ENCODE measurements at regions not wholly inside any gene's neighbourhood (a gene's known extent, or its start where the extent isn't known, plus 50 kb on each side); places are given as distances from the start of the nearest gene placed in this dataset.
"Not testable (repeated sequence)": the region's sequence is repeated elsewhere in the genome, so short reads cannot be mapped to it uniquely, and the experiment has no call there.

DNA sequence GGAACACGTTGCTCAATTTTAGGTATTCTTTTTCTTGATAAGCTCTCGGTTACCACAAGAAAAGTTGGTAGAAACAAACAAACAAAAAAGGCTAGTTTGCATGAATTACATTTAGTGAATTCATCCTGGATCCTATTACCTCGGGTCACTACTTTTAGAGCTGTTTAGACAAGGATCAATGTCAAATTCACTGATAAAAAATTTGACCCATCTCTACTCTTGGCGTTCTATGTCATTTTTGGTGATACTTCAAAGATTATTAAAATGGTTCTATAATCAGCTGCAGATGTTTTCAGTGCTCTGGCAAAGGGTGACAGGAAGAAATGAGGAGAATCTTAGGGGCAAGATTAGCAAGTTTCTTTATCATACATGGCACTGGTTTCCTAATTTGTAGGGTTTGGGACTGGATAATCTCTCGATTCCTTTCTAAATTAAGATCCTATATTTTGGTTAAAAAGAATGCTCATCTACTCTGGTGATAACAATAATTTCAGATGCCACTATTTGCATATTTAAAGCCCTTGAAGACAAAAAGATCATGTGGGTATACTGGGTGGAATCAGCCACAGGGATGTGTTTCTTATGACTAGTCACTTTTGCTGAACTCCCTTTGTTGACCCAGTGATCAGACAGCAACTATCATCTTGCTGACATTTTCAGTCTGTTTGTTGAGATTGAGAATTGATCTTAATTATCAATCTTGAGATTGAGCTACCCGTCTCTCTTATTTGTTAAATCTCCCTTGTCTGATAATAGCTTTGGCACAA lies 442.9 kb downstream of the AASDHPPT start:
- no peak for DNase-seq

DNA sequence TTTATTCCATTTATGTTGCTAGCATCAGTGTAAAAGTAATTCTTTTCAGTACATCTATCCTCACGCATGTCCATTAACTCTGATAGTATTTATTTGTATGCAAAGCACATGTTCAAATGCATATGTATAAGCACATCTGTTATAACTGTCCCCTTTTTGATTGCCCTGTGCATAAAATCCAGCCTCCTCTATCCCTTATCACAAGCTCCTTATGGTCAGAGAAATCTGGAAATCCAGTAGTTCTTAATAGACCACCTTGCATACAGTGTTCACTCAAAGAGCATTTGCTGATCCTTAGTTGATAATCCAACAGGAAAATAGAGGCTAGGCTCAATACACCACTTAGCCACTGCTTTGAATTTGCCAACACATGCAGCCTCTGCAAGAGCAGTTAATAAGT lies 443.5 kb downstream of the AASDHPPT start:
- DNase-seq: no peak

DNA sequence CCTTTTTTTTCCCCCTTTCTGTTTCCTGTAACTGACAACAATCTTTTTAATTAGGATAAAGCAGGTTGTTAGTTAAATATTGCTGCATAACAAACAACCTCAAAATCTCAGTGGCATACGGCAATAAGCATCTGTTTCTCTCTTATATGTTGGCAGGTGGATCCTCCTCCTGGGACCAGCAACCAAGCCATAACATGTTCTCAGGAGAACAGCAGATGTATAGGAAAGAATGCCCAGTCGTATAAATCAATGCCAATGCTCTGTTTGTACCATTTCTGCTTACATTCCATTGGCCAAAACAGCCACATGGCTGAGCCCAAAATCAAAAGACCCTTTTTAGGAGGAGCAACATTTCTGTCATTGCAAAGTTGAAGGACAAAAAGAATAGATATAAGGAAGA lies 445.7 kb downstream of the AASDHPPT start:
- no peak for DNase-seq

DNA sequence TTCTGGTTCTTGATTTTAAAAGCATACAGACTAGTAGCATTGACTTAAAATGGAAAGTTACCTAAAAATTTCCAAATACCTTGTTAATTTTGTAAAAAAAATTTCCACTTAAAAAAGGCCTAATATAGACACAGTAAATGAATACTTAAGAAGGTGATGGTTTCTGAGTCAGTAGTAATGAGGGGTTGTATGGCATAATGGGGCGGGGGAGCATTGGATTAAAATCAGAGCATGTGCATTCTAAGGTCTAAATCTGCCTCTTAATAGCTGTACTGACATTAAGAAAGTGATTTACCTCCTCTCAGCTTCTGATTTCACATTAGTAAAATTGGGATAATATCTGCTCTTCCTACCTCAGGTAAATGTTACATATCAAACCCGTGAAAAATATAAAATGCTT lies 446.5 kb downstream of the AASDHPPT start:
- DNase-seq: no peak

DNA sequence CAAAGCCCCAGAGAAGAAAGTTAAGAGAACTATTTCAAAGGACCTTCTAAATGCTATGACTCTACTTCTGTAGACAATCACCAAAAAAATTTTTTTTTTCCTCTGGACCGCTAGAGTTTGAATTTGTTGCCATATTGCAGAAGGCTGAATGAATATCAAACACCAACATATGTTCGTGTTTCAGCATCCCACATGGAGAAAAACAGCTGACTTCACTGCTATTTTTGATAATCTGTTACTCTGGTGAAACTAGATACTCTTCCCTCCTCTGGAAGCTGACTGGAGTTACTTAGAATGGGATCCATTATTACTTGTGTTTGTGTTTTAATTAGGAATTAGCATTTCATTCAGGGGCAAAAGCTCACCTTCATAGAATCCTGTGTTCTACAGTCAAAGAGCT lies 447.0 kb downstream of the AASDHPPT start:
- no peak for DNase-seq

DNA sequence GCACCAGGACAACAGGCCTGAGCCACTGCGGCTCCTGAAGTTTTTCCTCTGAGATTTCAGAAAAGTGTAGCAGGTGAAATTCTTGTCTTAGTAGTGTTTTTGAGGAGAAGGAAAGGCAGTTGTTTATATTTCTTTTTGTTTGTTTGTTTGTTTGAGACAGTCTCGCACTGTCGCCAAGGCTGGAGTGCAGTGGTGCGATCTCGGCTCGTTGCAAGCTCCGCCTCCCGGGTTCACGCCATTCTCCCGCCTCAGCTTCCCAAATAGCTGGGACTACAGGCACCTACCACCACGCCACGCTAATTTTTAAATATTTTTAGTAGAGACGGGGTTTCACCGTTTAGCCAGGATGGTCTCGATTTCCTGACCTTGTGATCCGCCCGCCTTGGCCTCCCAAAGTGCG lies 454.2 kb downstream of the AASDHPPT start:
- not testable (repeated sequence) for DNase-seq

DNA sequence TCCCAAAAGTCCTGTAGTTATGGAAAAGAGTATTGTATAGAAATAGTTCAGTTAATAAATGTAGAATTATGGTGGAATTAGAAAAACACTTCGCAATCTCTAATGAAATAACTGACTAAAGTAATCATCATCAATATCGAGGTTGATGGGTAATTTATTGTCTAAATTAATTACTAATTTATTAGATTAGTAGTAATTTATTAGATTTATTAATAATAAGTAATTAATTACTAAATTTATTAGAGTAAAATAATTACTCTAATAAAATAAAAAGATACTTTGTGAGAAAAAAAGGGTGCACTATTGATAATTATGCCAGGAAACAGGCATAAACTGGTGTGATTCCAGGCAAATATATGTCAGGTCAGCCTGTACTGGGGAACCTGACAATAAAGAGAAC lies 455.6 kb downstream of the AASDHPPT start:
- no peak for DNase-seq

DNA sequence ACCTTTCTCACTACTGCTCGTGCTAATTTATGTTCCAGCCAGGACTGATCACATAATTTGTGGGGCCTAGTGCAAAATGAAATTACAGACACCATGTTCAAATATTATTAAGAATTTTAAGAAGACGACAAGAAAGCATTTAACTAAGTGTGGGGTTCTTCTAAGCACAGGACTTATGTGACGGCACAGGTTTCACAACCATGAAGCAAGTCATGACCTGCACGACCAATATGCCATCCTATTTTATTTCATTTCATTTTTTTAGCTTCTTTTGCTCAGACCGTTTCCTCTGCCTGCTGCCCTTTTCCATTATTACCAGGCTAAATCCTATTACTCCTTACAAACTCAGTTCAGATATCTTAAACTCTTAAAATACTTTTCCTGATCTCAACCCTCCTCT lies 462.5 kb downstream of the AASDHPPT start:
- DNase-seq: no peak

DNA sequence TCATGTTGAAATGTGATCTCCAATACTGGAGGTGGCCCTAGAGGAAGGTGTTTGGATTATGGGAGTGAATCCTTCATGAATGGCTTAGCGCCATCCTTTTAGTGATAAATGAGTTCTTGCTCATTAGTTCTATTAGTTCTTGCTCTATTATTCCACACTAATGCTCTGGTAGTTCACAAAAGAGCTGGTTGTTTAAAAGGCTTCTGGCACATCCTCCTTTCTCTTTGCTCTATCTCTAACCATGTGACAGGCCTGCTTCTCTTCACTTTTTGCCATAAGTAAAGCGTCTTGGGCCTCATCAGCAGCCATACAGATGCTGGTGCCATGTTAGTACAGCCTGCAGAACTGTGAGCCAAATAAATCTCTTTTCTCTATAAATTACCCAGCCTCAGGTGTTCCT lies 469.9 kb downstream of the GUCY1A2 start:
- DNase-seq: no peak

DNA sequence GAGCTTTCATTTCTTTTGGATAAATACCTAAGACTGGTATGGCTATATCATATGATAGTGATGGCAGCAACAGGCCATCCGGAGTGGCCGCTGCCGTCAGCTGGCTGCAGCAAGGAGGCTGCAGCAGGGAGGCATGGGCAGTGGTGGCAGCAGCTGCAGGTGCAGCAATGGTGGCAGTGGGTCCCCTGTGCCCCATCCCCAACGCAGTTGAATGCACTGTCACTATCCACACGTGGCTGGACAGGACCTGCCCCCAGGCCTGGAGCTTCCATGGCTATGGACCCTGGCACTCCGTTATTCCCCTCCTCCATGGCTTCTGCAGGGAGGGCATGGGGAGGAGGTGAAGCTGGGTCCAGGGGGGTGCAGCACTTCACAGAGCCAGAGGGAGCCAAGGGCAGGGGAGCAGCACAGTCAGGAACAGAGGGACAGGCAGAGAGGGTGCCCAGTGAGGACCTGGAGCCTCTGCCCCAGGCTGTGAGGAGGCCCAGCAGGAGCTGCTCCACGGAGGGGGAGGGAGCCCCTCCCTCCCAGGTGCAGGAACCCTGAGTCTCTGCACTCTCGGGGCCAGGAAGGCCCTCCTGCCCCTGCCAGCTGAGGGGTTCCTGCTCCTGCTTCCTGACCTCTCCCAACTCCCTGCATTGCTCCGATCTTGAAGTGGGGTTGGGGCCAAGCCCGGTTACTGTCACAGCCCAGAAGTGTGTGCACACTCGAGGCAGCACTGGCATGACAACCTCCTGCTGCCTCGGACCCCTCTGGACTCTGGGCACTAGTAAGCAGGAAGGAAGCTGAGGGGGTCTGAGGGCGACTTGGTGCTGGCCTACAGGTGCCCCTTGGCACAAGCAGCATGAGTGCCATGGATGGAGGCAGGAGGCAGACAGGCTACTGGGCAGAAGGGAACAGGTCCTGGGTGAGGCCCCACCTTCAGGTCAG lies 466.3 kb downstream of the GUCY1A2 start:
- no peak for DNase-seq

DNA sequence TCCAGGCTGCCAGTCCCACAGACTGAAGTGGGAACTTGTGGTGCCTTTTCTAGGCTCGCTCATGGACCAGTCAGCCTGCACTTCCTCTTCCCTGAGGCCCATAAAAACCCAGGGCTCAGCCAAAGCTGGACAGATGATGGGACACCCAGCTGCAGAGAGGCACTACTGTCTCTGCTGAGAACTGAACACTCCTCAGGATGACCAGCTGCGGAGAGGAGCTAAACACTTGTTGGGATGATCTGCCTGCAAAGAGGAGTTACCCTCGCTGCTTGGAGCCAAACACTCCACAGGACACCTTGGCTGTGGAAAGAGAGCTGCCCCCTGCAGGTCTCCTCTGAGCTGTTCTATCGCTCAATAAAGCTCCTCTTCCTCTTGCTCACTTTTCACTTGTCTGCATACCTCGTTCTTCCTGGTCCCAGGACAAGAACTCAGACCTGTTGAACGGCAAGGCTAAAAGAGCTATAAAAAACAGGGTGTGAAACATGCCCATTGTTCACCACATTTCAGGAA lies 465.5 kb downstream of the GUCY1A2 start:
- DNase-seq: no peak

DNA sequence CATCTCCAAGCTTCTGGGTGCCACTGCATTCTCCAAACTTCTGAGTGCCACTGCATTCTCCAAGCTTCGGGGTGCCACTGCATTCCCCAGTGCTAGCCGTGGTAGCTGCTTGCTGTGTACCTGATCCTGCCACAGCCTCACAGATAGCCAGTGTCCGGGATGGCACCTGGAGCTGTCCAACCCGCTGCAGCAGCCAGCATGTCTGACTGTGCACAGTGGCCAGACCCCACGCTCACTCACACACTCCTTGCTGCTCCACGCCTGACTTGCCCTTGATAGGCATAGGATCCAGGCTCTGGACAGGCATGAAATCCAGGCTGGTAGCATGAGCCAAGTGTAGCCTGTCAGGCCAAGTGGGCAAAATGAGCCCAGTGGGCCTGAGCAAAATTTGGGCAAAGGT lies 465.0 kb downstream of the GUCY1A2 start:
- no peak for DNase-seq

DNA sequence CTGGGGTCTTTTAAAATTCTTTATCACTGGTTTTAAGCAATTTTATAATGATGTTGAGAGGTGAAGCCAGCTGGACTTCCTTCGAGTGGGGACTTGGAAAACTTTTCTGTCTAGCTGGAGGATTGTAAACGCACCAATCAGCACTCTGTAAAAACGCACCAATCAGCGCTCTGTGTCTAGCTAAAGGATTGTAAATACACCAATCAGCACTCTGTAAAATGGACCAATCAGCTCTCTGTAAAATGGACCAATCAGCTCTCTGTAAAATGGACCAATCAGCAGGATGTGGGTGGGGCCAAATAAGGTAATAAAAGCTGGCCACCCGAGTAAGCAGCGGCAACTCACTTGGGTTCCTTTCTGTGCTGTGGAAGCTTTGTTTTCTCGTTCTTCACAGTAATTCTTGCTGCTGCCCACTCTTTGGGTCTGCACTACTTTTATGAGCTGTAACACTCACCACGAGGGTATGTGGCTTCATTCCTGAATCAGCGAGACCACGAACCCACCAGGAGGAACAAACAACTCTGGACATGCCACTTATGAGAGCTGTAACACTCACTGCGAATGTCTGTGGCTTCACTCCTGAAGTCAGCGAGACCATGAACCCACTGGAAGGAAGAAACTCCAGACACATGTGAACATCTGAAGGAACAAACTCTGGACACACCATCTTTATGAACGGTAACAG lies 462.6 kb downstream of the GUCY1A2 start:
- not testable (repeated sequence) for DNase-seq

DNA sequence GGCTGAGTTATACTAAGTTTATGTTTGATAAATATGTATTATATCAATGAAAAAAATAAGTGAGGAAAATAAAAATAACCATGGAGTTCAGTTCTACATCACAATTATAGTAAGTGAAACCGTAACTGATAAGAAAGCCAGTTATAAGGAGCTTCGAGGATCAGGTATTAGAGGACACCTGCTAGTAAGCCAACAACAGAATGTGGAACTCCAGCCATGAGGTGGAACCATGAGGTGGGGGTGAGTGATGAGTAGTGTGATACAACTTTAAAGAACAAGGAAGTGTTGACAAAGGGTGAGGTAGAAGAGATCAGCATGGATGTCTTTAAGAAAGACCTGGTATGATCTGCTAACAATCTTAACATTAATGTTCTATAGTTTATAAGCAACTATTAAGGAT lies 452.9 kb downstream of the GUCY1A2 start:
- DNase-seq: no peak

DNA sequence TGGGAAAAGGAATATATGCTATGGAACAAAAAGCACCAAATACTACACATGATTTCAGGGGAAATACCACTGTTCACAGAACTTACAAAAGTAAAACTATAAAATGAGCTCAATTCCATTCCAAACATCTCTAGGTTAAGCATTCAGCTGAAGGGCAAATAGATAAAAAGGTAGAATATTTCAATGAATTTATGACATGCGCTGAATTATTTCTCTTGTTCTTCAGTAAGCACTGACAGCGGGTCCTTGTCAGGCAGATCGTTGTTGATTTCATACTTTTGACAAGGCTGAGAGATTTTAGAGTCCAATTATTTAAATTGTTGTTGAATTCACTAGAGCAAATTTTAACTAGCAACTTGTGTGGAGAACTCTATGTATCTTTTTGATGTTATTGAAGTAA lies 449.6 kb downstream of the GUCY1A2 start:
- no peak for DNase-seq

DNA sequence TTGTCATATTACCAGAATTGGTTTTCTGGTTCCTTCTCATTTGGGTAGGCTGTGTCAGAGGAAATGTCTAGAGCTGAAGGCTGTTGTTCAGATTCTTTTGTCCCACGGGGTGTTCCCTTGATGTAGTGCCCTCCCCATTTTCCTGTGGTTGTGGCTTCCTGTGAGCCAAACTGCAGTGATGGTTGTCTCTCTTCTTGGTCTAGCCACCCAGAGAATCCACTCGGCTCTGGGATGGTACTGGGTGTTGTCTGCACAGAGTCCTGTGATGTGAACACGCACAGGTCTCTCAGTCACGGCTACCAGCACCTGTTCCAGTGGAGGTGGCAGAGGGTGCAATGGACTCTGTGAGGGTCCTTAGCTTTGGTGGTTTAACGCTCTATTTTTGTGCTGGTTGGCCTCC lies 440.9 kb downstream of the GUCY1A2 start:
- DNase-seq: not testable (repeated sequence)

DNA sequence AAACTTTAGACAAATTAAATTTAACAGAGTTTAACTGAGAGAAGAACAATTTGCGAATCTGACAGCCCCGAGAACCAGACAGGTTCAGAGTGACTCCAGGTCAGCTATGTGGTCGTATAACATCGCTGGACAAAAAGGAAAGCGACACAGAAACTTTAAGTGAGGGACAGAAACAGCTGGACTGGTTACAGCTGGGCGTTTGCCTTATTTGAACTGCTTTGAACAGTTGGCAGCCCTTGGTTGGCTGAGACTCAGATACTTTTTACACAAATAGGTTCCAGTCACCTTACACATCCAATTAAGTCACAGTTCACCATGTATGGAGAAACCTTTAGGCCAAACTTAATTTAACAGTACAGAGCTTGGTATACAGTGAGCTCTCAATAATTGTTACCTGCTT lies 436.9 kb downstream of the GUCY1A2 start:
- DNase-seq: no peak

DNA sequence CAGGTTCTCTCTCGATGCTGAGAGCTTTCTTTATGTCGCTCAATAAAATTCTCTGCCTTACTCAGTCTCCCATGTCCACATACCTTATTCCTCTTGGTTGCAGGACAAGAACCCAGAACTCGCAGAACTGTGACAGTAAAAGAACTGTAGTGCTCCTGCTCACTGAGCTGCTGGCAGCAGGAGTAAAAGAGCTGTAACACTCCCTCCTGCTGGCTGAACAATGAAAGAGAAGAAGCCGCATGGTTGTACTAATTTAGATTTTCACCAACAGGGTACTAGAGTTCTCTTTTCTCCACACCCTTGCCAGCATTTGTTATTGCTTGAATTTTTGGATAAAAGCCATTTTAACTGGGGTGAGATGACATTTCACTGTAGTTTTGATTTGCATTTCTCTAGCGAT lies 433.2 kb downstream of the GUCY1A2 start:
- no peak for DNase-seq

DNA sequence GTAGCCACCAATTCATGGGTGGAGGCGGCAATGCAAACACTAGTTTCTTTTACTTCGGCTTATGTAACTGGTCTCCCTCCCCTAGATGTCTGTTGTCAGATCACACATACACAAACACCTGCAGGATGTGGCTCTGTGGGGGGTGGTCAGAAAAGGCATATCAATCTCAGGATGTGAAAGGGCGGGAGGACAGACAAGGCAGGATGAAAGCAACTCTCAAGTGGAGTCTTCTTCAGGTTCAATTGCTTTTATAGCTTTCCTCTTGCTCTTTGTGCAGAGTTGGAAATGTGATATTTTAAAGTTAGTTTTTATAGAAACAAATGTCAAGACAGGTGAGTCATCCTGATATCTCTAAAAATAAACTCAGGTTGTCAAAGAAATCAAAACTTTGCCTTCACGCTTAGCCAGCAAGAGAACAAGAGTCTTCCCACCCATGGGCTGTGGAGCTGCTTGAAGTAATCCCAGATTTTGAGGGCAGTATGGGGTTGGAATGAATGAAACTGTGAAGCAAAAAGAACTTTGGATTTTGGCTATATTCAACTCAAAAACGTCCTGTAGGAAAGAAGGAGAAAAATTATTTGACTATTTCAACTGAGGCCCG lies 423.4 kb downstream of the GUCY1A2 start:
- no peak for DNase-seq

DNA sequence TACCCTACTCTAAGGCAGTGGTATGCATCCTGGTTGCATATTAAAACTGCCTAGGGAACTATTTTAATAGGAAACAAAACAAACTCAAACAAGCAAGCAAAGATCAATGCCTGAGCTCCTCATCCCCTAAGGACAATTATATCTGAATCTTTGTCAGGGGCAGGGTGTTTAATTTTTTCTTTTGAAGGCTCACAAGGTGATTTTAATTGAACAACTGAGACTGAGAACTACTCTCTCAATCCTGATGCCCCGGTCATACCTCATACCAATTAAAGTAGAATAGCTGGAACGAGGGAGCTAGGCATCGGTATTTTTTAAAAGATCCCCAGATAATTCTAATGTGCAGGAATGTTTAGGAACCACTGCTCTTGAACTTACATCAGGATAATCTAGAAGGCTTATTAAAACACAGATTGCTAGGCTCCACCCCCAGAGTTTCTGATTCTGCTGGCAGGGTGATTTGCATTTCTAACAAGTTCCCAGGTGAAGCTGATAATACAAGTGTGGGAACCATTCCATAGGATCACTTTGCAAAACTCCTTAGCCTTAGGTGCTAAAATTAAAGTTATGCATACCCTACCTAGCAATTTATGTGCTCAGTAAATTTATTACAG lies 416.5 kb downstream of the GUCY1A2 start:
- no peak for DNase-seq

DNA sequence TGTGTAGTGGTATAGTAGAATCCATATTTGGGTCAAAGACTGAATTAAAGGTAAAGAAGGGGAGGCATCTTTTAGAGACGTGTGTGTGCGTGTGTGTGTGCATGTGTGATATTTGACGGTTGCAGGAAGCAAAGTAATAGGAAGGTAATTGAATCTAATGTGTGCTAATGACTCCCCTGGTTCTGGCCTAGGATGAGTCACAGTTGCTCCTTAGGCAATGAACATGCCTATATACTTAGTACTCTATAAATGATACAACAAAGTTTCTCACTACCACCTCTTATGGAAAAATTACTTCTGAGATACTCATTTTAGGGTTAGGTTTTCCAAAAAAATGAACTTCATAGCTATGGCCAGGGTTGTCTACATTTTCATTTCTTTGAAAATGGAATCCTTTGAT lies 409.6 kb downstream of the GUCY1A2 start:
- DNase-seq: no peak

DNA sequence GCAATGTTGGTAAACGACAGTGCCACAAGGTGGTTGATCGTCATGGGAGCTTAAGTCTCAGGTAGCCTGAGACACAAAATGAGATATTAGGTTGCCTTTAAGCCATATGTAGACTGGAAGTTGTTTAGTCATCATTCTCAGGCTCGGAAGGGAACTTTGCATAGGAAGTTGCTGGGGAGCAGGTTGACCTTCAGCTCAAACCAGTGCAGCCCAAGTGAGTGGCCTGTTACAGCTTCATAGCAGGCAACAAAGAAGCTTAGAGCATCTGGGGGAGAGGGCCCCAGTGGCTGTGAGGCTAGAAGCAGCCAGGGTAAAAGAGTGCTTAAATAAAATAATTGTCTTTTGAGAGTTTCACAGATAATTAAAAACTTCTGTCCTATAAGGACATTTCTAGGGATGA lies 404.0 kb downstream of the GUCY1A2 start:
- no peak for DNase-seq
